GM19452 (cell line): ENCODE measurements at regions not wholly inside any gene's neighbourhood (a gene's known extent, or its start where the extent isn't known, plus 50 kb on each side); places are given as distances from the start of the nearest gene placed in this dataset.

Experiments used
- ATAC-seq: cut with Tn5 transposase; IDR thresholded peaks from one replicate; pipeline ENCODE4 v1.9.1; 2021; ENCODE audit not compliant: unreplicated experiment

DNA sequence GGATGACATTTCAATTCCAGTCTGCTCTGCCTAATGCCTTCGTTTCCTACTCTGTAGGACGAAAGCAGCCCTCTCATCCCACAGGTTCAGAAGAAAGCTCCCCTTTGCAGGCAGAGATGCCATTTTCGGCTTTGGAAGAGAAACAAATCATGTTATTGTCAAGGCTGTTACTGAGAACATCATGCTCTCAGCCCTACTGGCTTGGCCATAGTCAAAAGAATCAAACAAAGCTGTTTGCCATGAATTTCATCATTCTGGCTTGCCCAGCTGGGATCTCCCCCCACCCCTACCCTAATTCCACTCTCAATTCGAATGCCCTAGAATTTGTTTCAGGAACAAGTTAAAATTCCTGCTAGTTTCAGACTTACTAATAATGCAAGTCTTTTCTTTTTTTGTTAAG, 162.3 kb upstream of the SERP2 start:
- ATAC-seq: no peak

- no peak for ATAC-seq
These were observed 161.8 kb upstream of the SERP2 start for GRCh38 chr13:44211704-44212346.

DNA sequence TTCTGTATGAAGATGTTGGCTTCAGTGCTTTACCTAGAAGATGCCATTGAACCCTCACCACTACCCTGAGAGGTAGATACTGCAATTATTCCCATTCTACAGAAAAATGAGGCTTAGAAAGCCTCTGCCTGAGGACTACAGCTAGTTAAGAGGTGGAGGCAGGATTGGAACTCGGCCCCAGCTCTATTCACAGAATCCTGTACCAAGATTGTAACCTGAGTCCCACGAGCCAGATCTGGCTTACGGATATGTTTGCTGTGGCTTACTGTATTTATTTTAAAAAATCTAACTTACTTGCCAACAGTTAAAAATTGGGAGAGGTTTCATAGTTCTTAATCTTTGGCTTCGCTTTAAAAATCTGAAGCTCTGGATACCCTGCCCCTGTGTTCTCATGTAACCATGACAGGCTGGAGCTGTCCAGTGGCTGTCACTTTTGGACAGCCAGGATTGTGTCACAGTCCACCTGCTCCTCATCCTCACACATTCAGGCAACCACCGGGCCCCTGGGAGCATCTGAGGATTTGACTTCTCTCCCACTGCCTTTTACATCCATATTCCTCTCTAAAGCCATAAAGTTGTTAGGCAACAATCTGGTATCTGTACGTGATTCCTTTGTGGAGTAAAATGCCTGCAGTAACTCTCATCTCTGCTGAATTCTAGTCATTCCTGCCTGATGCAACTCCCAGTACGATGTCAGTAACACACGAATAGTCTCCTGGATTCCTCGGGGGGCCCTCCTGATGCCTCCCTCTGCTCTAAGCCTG, 160.8 kb upstream of the SERP2 start:
- no peak for ATAC-seq

GRCh38 chr13:44218501-44219240, 155.0 kb upstream of the SERP2 start:
- no peak for ATAC-seq

GRCh38 chr13:44219577-44220548, 153.8 kb upstream of the SERP2 start:
- ATAC-seq: no peak

- no peak for ATAC-seq
These were observed 152.7 kb upstream of the SERP2 start for GRCh38 chr13:44220948-44221347.

- no peak for ATAC-seq
These were observed 152.0 kb upstream of the SERP2 start for GRCh38 chr13:44221657-44222056.

- no peak for ATAC-seq
These were observed 149.7 kb upstream of the SERP2 start for GRCh38 chr13:44223770-44224444.

- no peak for ATAC-seq
These were observed 149.0 kb upstream of the SERP2 start for GRCh38 chr13:44224450-44225149.

DNA sequence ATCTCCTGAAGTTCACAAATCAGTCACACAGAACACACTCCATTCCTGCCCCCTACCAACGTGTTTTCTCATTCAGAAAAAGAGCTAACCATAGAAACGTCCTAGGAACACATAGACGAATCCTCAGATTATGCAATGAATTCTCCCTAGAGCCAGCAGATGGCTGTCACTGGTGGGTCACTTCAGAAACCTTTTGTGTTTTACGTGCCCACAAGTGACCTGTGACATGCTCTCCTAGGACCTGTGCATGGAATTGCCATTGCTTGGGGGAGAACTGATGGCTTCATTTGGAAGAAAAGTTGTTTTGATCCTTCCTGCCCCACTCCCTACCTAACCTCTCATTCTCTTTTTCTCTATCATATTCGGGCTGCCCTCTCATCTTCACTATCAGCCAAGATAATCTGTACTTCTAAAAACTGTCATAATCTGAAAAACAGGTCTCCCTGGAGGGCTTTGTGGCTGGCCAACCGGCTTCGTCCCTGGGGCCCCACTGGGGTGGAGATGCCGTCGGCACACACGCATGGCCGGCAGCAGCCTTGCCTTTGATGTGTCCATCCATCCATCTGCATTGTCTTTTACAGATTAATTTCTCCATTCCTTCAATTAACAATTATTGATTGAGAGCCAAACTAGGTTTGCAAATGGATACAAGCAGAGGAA, 144.1 kb upstream of the SERP2 start:
- ATAC-seq: no peak

DNA sequence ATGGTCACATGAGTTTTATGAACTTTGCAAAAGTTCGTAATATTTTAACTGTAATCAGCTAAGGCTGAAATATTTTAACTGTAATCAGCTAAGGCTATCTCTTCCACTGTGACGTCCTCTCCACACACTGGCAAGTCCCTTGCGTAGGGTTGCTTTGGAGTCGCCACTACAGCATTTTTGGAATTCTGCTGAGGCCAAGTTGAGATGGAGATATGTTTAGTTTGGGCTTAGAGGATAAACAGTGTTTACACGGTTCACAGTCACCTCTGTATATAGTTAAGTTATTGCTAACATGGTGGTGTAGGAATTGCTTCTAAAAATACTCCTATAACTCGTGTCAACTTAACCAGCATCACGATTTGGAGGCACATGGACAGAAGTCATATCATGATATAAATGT, 143.6 kb upstream of the SERP2 start:
- no peak for ATAC-seq

DNA sequence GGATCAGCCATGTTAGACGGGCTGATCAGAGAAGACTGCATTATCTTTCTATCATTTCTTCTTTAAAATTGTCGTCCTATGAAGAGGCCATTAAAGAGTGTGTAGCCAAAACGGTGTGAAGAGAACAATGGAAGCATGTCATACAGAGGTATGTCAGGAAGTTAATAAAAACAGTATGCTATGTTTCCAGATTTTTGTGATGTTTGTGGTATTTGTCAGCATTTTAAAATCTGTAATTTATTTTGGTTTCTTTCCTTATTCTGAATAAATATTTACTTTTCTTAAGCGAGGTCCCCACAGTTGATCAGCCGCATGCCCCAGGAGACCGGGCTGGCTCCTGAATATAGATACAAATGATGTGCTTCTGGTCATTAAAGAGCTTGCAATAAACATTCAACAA, 142.9 kb upstream of the SERP2 start:
- ATAC-seq: no peak

- ATAC-seq: no peak
These were observed 141.7 kb upstream of the SERP2 start for GRCh38 chr13:44231786-44232516.

GRCh38 chr13:44232774-44233173, 140.8 kb upstream of the SERP2 start:
- ATAC-seq: no peak

DNA sequence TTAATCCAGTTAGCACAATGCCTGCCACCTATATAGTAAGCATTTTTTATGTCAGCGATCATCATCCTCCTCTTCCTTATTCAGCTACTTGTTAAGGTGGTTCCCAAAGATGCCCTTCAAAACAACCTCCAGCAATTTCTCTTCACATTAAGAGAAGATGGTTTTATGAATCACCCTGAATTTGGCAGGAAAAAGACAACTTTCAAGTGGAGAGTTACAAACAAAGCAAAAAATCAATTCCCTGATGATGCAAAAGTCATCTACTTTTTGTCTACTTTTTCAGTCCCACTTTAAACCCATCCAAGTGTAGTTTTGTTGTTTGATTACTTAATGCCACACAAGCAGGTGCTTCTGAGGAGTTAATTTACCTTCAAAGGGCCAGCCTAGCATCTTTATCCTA, 139.1 kb upstream of the SERP2 start:
- no peak for ATAC-seq

DNA sequence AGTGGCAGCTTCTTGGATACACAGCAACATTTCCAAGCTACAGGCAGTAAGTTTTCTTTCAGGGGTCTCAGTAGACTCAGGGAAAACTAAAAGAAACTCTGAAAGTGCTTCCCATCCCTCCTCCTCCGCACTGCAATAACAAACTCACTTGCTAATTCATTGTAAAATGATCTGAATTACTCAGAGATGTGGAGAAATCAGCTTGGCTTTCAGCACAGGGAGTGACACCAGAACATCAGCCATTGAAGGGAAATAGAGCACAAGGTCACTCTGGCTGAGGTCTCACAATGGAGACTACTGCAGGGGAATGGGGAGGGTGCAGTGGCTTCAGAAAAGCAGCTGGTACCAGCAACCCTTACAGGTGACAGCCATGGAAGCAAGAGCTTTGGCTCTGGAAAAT, 137.3 kb upstream of the SERP2 start:
- ATAC-seq: no peak

DNA sequence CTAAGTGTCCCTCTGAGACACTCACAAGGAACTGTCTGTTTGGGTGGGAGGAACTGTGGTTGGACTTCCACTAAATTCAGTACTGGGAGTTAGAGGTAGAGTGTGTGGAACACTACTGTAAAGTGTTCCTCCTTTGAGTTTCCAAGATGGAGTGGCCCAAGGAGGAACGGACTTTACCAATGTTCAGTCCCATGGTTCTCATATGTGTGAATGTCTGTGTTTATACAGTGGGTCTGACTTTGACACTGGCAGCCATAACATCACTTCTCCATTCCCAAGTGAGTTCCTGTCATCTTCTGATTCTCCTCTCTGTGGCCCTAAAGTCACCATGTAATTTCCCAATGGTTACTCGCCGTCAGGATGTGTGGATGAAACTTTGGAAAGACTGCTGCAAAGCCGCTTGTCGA, 136.8 kb upstream of the SERP2 start:
- no peak for ATAC-seq

GRCh38 chr13:44237276-44237767, 136.3 kb upstream of the SERP2 start:
- ATAC-seq: peak; percentile 69
